NCI-H146 treated with DMSO at 0.1 percent for 48 hours (cell line): ENCODE measurements at regions not wholly inside any gene's neighbourhood (a gene's known extent, or its start where the extent isn't known, plus 50 kb on each side); places are given as distances from the start of the nearest gene placed in this dataset.

Experiments
- DNase-seq: peaks from one replicate; lab custom pipeline; 2025; ENCODE audit not compliant: unreplicated experiment; lab: John Stamatoyannopoulos, UW

DNA sequence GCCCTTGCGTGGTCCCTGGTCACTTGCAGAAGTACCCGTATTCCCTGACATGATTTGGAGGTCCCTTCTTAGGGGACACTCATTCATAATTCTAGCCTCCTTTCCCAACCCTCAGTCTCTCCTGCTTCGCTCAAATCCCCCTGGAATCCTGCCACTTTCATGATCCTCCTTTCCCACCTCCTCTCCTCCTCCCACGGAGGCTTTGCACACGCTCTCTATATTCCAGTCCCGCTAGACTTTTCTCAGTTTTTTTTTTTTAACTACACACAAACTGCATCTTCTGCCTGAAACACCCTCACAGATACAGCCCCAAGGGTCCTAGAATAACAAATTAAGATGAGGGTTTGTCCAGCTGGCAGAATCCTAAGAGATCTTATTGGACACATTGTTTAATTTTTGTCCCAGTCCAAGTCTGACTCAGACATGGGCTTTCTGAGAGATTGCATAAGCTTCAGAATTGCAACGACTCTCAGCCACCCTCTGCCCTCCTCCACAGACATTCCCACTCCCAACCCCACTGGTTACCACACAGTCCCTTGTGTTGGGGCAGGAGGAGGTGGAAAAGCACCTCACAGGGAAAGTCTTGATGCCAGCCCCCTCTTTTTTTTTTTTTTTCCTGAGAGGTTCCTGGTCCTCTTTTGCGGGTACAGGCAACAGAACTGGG lies 739.5 kb upstream of the EEF2KMT start:
- DNase-seq = no peak

DNA sequence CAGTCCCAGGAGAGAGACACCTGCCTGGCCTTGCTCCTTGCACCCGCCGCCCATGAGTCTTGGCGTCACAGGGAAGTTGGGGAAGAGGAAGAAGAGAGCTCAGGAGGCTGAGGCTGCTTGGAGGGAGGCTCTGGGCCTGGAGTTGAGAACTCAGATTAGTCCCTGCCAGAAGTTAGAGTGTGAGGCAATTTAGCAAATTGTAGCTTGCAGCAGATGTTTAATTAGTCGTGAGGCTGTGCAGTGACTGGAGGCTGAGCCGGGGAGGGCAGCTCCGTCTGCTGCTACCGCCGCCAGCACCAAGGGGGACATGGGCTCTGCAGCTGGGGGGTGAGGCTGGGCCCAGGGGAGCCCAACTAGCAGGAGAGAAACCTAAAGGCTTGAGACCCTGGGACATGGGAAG lies 738.3 kb upstream of the EEF2KMT start:
- no peak for DNase-seq

DNA sequence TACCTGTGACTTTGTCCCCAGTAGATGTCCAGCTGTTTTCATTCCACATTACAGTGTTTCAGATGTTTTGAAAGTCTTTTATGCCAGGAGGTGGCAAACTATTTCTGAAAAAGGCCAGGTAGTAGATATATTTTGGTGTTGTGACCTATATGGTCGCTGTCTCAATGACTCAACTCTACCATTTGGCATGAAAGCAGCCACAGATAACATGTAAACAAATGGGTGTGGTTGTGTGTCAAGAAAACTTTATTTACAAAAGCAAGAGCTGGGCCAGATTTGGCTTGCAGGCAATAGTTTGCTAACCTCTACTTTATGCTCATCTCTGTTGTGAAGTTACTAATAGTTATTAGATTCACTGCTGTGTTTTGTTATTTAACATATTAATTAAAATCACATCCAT lies 728.7 kb upstream of the EEF2KMT start:
- DNase-seq = no peak

DNA sequence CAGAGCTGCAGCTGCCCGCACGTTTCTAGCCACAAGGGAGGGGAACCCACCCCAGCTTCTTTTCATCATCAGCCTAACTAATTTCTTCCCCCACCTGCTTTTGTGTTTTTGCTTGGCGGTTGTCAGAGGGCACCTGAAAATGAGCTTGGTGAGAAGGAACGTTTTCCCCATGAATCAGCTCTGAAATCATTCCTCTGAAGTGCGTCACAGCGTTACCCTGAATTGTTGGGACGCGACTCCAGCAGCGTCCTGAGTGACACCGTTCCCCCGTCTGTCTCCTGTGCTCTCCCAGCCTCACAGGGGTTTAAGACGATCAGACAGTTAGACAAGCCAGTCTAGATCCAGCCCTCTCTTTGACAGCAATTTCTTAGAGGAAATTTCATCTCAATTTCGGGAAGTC lies 722.9 kb upstream of the EEF2KMT start:
- DNase-seq = no peak

DNA sequence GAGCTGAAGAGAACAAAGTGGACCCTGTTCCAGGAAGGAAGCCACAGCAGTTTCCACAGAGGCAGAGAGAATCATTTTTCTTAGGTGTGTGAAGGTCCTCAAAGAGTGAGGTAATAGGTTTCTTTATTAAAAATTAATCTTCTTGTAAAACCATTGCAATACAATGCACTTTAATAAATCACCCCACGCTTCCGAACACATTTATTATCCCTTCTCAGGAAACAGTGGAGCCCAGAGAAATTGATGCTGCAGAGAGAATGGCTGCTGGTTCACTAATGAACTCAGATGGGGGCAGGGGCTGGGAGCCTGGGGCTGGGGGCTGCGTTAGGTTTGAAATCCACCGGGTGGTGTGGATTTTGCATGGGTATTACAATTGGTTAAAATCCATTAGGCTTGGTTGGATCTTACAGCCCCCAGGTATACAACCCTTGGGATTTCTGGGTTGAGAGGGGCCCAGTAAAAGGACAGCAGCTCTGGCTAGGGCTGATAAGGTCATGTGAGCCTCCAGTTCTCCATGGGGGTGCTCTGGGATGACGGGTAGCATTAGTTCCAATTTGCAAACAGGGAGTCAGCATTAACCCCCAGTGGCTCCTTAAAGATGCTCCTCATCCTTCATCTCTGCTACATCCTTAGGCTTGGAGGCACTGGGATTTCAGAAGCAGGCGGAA lies 718.1 kb upstream of the EEF2KMT start:
- DNase-seq = no peak

DNA sequence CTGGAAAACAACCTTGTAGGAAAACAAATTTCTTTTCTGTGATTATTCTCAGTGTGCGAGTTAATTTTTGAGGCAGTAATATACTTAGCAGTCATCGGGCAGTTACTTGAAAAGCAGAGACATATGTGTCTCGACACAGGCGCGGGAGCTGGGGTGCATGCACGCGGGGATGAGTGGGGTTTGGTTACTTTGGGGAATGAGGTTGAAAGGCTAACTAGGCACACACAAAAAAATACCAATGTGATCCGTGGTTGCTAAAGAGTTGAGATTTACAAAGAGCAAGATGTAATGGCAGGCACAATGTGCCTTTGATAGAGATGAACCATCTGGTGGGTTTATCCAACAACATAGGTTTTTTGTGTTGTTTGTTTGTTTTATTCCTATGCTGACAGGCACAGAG lies 703.8 kb upstream of the EEF2KMT start:
- DNase-seq = no peak

DNA sequence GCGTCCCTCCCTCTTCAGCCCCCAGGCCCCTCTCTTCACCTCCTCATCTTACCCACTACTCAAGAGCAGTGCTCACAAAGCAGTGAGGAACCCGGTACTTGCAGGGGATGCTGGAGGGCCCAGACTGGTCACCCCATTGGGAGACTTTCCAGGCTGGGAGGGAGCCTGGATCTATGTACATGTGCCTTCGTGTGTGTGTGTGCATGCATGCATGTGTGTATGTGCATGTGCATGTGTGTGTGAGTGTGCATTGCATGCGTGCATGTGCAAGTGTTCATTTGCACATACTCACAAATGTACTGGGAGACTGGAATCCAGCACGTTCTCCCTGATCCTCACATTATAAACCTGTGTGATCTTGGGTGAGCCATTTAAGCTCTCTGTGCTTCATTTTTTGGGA lies 696.0 kb upstream of the EEF2KMT start:
- DNase-seq = no peak

DNA sequence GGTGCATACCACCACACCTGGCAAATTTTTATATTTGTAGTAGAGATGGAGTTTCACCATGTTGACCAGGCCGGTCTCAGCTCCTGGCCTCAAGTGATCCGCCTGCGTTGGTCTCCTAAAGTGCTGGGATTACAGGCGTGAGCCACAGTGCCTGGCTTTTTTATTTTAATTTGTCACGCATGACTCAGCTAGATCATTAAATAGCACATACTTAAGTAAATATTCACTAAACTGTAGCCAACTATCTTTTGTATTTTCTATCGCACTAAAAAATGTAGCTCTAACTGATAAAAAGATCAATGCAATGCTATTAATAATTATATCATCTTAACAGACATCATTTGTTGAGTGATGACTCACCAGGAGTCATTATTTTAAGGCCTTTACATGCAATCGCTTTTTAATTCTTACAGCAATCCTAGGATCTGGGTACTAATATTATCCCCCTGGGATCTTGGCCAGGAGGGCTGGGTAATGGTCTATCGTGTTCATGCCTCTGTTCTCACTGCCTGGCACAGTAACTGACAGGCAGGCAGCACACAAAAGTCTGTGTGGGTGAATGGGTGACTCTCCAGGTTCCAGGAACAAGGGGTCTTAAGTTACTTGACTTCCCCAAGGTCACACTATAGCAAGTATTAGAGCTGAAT lies 693.5 kb upstream of the EEF2KMT start:
- DNase-seq = no peak

DNA sequence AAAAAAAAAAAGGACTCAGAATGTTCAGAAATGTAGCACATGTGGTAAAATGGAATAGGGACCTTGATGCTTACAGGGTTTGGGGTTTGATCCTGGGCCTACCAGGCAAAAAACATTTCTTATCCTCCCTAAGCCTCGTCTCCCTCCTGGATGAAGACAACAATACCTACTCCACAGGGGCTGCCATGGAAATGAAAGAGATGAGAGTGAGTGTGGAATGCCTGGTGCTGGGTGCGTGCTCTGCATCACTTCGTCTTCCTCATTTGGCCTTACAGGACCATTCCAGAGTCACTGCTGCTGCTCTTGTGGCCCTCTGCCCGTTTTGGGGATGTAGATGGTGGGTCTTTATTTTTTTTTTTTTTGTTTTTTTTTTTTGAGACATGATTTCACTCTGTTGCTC lies 692.9 kb upstream of the EEF2KMT start:
- DNase-seq = no peak

DNA sequence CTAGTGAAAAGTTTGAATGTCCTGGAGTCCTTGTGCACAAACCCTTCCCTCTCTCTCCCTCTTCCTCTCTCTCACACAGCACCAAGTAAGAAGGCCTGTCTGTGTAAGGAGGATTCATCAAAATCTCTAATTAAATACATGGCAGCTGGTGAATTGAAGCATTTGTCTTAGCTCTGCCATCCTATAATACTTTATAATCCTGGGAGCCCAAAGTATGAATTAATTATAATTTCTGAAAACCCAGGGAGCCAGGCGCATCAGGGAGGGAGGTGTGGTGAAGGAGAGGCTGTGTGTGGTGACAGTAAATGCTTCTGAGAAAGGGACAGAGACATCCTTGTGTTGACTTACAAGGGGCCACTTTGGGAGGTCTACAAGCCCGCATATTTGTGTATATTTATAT lies 691.4 kb upstream of the EEF2KMT start:
- no peak for DNase-seq

DNA sequence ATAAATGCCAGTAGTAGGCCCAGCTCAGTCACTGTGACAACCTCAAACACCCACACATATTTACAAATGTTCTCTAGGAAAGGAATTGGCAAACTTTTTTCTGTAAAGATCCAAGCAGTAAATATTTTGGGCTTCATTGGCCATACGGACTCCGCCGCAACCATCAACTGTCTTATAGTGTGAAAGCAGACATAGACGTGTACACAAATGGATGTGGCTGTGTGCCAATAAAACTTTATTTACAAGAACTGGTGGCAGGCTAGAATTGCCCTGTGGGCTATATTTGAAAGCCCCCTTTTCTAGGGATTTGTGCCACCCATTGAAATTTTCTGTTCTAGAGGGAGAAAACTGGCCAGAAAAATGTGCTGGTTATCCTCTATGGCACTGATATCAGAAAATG lies 683.8 kb upstream of the EEF2KMT start:
- DNase-seq = no peak

DNA sequence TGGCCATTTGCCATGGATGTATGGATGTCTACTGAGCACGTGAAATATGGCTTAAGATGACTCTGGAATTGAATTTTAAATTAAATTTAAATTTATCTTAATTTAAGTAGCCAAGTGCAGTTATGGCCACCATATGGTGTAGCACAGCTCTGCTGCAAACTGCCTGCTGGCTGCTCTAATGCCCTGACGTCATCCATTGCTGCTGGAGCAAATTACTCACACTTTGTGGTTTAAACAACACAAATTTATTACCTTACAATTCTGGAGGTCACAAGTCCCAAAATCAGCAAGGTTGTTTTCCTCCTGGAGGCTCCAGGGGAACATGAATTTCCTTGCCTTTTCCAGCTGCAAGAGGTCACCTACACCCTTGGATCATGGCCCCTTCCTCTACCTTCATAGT lies 679.3 kb upstream of the EEF2KMT start:
- DNase-seq = no peak

DNA sequence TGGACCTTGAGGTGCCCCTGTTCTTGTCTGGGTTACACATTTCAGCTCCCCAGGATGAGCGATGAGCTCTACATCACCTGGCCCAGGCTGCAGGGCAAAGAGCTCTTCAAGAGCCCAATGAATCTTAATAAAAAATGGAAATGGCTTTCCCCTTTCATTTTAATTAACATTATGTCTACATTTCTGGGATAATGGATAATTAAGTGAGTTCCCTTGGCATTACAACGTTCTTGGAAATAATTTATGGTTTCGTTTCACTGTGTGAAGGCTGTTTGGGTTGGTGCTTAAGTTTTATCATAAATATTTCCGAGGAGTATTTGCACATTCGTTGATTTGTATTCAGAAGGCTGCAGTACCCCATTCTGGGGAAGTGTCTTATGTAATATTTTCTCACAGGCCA lies 678.3 kb upstream of the EEF2KMT start:
- DNase-seq = no peak

DNA sequence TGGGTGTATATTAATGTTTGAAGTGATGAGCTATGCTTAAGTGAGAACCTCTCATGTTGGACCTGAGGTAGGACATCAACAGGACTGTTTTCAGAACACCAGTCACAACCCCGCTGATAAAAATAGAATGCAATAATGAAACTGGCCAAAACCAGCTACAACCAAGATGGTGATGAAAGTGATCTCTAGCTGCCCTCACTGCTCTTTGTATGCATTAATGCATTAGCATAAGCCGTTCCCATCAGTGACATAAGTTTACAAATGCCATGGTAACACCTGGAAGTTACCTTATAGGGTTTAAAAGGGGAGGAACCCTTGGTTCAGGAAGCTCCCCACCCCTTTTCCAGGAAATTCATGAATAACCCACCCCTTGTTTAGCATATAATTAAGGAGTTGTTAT lies 672.5 kb upstream of the EEF2KMT start:
- DNase-seq = no peak

DNA sequence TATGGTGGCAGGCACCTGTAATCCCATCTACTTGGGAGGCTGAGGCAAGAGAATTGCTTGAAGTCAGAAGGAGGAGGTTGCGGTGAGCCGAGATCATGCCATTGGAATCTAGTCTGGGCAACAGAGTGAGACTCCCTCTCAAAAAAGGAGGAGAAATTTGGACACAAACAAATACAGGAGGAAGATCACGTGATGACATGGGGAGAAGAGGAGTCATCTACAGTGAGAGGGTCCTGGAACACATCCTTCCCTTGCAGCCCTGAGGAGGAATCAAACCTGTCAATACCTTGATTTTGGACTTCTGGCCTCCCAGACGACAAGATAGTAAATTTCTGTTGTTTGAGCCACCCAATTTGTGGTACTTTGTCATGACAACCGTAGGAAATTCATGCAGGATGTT lies 671.9 kb upstream of the EEF2KMT start:
- no peak for DNase-seq

DNA sequence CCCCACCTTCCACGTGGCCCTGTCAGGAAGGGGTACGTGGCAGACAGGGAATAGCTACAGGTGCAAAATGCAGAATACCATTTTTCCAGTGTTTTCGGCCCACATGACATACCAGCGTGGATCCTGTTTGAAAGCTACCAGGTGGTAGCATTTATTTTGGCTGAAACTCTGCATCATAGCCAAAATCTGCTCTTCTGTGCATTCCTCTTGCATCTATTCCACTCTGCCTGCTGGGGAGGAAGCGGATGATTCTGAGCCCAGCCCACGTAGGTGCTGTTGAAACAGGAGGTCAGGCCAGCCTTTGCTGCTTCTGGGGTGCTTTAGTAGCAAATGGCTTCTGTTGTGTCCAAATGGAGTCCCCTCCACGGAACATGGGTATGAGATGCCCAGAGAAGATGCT lies 670.9 kb upstream of the EEF2KMT start:
- no peak for DNase-seq

DNA sequence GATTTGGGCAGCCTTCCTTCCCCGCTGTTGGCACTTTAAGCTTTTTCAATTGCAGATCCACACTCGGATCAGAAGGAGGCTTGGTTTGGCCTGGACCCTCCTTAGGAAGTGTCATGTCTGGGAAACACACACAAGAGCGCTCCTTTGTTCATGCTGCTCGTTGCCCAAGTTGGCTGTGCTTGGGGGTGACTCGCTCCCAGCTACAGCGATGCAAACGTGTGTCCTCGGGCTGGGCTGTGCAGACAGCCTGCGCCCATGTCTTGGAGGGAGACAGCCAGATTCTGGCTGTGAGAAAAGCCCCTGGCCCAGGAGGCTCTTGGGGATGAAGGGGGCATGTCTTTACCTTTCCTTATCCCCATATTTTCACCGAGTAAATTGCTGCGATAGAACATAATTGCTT lies 665.6 kb upstream of the EEF2KMT start:
- DNase-seq = no peak

DNA sequence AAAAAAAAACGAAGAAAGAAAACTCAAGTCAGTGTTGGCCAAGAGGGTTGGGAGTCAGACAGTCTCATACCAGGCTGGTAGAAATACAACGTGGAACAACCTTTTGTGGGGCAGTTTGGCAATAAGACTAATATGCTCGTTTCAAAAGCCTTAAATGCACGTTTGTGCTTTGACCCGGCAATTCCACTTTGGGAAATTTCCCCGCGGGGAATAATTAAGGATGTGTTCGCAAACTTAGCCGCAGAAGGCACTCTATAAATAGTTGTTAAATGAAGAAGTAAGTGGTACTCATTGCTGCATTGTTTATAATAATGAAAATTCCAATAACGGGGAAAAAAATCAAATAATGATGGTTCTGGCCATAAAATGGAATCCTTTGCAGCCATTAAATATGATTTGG lies 664.8 kb upstream of the EEF2KMT start:
- no peak for DNase-seq

DNA sequence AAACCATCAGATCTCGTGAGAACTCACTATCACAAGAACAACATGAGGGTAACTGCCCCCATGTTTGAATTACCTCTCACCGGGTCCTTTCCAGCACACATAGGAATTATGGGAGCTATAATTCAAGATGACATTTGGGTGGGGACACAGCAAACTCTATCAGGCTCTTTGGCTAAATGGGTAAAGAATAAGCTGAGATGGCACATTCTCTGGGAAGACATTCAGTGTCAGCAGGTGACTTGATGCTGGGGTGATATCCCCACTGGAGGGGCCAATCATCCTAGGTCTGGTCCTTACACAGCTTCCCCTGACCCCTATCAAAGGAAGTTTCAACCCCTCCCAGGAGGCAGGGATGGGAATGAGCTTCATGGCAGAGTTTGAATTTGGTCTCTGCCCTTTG lies 664.0 kb upstream of the EEF2KMT start:
- DNase-seq = no peak

DNA sequence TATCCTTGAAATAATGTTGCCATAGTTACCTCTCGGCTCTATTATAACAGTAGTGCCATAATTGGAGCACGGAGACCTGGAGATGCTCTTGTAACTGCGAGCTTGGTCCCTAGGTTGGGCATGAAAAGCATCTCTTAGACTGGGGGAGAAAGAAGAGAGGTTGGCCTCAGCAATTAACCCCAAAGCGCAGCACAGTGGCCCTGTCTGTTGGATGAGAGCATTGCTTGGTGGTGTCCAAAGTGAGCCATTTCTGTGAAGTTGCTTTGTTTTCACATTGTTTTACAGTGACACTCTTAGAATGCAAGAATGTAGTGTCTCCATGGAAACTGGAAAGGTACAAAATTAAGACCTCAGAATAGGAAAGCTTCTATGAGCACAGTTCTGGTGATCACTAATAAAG lies 660.7 kb upstream of the EEF2KMT start:
- DNase-seq = no peak

DNA sequence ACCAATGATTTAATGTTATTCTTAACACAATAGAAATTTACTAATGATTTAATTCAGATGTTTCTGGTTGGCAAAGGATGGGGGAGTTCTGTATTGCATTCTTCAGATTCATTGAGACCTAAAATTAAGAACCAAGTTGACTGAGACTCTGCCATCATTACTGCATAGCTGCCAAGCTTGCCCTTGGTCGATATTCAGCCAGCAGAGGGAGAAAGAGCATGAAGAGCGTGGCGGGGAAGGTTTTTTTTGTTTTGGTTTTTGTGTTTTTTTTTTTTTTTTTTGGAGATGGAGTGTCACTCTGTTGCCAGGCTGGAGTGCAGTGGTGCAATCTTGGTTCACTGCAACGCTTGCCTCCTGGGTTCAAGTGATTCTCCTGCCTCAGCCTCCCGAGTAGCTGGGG lies 659.4 kb upstream of the EEF2KMT start:
- DNase-seq = no peak

DNA sequence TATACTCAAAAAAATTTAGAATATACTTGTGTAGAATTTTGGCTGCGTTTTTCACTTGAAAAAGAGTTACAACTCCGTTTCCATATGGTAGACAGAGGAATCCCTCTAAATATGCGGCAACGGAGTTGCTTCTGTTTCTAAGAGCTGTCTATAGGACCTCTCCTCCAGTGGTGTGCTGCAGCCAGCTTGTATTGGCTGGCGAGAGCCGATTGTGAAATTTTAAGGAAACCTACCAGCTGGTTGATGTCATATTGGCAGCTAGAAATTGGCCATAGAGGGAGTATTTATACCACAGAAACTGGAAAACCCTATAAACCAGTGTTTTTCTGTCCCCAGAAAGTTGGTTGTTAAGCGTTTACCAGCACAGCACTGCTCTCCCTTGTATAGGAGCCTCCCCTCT lies 655.8 kb upstream of the EEF2KMT start:
- DNase-seq = no peak

DNA sequence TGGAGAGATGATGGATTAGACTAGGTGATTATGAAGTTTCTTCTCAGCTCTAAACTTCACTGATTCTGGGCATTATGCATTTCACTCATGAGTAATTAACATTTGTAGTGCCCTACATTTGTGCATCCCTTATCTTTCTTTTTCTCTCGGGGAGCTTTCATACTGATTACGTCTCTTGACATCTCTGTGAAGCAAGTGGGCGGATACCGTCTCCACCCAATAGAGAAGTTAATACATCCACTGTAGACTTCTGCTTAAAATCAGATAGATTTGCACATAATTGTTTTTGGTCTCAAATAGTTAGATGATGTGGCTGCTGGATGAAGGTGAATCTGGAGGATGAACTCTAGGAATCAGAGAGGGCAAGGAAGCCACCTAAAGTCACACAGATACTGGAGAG lies 653.6 kb upstream of the EEF2KMT start:
- no peak for DNase-seq
